ENCODE measurements at regions not wholly inside any gene's neighbourhood (a gene's known extent, or its start where the extent isn't known, plus 50 kb on each side); places are given as distances from the start of the nearest gene placed in this dataset.
"Not testable (repeated sequence)": the region's sequence is repeated elsewhere in the genome, so short reads cannot be mapped to it uniquely, and the experiment has no call there.

DNA sequence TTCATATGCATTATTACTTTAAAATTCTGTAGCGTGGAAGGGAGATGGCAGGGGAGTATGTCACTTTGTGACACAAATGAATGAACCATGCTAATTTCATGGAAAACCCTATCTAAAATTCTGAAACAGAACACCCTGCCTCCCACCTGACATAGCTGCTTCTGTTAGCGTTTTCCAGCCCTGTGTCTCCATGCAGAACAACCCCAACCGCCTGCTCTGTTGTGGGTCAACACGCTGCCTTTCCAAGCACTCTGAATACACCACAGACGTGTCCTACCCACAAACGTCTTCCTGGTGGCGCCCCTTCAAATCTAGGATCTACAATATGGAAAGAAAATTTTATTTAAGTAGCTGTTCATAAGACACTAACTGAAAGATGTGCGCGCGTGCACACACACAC lies 238.6 kb downstream of the TRIML1 start:
- DNase-seq: no peak

DNA sequence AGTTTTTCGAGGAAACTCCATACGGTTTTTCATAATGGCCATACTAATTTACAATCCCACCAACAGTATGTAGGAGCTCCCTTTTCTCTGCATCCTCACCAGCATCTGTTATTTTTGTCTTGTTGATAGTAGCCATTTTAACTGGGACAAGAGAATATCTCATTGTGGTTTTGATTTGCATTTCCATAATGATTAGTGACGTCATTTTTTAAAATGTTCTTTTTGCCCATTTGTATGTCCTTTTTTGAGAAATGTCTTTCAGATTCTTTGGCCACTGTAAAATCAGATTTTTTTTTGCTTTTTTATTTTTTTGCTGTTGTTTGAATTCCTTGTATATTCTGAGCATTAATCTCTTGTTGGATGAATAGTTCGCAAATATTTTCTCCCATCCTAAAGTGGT lies 243.9 kb downstream of the TRIML1 start:
- no peak for DNase-seq

DNA sequence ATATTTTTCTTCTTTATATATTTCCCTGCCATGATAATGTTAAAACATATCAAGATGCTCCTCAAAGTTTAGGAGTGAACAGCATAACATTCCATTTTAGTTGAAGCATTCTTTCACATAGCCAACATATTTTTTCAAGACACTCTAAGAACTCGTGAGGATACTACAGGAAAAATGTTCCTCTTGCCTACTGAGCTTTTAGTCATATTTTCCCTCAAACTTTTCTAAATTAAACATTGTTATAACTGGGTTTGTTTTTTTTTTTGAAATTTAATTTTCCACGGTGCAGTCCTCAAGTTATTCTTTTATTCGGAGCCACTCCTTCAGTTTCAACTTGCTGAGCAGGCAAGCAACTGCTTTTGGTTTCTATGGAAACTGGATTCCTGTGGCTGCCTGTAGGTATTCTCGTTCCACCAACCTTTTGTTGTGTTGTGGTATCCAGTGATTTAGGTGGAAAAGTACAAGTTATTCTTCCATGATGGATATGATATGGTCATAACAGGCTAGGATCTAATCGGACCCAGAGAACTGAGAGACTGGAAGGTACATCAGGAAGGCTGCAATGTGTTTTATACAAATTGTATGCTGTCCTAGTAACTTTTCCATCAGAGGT lies 248.0 kb downstream of the TRIML1 start:
- DNase-seq: no peak

DNA sequence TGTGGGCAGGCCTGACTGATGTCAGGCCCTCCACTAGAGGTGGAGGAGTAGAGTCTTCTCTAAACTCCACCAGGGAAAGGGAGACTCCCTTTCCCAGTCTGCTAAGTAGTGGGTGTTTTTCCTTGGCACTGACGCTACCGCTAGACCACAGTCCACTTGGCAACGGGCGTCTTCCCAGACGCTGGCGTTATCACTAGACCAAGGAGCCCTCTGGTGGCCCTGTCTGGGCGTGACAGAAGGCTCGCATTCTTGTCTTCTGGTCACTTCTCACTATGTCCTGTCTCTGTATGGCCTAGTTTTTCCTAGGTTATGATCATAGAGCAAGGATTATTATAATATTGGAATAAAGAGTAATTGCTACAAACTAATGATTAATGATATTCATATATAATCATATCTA lies 252.1 kb downstream of the TRIML1 start:
- not testable (repeated sequence) for DNase-seq

DNA sequence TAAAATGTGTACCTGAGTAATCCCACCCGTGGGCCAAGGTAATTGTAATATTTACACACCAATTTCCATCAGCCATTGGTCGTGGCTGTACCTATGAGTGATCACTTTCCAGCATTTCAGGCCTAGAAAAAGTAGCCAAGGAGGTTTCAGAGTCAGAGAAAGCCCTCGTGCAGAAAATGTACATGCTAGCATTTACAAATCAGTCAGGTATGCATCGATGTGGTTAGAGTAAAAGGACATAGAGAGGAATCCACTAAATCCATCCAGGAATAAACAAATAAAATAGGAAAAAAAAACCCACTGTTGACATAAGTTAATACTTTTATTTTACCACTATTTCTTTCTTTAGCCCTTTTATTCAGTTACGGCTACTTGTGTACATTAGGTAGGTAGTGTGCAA lies 256.8 kb downstream of the TRIML1 start:
- DNase-seq: no peak

DNA sequence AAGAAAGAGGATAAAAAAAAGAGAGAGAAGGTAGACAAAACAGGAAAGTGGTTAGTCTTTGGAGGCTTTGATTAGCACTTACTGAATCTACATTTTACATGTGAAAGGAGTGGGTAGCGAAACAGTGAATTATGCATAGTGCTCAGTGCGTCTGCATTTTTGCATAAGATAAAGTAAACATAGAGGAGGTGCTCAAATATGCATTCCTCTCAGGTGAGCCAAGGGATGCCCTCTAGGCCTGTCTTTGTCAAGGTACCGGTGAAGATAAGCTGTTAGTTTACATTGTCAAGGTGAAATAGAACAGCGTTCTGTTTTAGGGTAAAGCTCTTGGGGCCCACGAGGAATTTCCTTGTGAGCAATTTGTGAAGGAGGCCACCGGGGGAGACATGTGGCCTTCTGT lies 260.6 kb downstream of the TRIML1 start:
- no peak for DNase-seq

DNA sequence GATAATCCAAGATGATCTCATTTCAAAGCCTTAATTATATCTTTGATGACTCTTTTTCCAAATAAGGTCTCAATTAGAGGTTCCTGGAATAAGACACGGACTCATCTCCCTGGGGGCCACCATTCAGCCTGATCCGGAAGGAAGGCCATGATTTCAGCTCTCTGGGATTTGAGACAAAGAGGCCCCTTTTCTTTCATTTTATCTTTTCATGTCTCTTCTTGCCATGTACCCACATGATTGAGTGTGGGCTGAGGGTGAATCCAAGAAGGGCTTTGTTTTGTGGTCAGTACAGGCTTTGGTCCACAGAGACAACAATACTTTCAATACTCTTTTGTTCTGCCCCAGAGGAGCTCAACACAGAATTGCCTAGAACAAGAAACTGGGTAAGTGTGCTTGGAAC lies 261.2 kb downstream of the TRIML1 start:
- no peak for DNase-seq

DNA sequence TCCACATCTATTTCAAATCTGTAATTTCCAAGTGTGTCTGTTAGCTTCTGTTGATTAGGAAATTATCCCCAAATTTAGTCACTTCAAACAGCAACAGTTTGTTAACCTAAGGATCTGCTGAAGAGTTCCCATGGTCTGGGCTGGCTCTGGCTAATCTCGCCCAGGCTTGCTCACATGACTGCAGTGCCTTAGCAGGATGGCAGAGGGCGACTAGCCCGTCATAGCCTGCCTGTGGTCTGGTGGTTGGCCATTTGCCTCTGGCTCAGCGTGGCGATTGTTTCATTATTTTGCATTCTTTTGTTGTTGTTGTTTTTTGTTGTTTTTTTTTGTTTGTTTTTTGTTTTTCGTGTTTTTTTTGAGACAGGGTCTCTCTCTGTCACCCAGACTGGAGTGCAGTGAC lies 264.0 kb downstream of the TRIML1 start:
- DNase-seq: no peak

DNA sequence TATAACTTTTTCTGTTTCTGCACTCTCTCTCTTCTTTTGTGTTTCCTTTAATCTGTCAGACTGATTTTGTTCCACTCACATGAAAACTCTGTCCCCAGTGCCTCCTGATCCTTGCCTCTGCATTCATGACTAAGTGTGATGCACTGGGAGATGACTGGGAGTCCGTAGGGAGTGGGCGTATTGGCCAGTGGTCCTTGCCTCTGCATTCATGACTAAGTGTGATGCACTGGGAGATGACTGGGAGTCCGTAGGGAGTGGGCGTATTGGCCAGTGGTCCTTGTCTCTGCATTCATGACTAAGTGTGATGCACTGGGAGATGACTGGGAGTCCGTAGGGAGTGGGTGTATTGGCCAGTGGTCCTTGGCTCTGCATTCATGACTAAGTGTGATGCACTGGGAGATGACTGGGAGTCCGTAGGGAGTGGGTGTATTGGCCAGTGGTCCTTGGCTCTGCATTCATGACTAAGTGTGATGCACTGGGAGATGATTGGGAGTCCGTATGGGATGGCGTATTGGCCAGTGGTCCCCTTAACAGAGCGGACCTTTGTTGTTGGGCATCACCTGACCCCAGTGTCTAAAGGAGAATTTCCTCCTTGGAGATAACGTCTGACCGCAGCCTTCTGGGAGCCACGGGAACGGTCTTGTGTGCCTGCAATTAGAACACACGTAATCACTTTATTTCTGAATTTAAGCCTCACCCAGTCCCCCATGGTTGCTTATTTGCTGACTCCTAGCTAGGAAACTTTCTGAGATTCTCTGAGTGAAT lies 266.0 kb downstream of the TRIML1 start:
- not testable (repeated sequence) for DNase-seq

DNA sequence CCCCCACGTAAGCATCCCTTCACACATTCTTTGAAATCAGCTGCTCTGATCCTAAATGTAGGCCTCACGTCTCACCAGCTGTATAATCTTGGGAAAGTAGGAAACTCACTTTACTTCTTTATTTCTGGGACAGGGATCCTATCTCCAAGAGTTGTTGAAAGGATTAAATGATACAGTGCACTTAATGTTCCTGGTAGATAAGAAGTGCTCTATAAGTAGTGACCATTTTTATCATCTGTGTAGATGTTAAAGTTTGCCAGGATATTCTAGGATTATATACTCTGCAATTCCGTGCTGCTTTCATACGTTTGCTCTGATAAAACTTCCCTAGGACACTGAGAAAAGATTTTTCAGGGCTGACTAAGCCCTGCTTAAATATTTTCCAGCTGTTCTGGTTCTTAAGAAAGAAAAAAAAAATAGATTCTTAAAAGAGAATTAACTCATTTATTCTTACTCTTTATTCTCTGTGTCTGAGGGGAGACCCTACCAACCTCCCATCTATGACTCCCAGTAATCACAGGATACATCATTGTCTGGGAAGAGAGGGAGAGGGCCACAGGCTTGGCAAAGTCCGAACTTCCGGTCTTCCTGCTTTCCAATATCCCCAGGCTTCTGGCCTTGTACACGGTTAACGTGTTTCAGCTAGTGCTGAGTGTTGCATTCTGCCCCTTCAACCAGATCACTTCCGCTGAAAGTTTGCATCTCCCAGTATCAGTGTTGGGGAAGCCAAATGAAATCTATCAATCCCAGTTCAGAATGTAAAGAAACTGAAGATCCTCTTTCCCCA lies 269.2 kb downstream of the TRIML1 start:
- DNase-seq: no peak

DNA sequence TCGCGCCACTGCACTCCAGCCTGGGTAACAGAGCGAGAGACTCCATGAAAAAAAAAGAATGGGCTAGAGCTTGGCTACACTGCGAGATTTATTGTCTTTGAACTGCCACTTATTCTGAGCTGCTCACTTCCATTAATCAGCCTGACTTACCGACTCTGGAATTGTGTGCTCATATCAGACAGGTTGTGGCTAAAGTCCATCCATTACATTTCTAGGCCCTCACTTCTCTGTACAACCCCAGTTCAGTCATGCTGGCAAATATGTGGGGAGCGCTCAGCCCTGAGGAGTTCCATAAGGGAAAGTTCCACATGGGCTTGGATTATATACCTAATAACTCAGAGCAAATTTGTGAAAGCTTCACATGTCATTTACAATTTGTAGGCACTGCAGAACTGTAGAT lies 270.6 kb downstream of the TRIML1 start:
- DNase-seq: no peak

DNA sequence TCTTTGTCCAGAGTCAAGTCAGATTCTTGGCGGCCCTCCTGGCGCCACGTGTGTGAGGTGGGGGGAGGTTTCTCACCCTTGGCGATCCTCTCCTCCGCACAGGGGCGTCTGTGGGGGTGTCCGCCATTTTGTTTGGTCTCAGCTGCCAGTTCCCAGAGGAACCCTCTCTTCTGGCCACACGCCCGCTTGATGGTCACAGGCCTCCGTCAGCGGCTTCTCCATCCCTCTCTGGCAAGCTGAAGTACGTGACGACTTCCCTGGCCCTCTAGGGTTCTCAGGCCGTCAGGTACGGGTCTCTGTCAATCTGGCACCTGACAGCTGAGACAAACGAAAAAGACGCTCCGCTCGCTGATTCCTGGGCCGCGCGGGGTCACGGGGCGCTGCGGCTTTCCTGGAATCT lies 272.6 kb downstream of the TRIML1 start:
- no peak for DNase-seq

DNA sequence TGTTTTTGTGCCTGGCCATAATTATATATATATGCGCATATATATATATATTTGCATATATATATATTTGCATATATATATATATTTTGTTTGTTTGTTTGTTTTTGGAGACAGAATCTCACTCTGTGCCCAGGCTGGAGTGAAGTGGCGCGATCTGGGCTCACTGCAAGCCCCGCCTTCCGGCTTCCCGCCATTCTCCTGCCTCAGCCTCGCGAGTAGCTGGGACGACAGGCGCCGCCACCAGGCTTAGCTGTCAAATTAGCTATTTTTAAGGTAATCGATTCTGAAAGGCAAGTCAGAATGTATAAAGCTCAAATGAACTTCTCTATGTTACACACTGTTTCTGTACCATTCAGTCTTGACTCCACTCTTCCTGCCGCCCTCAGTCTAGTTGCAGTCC lies 273.3 kb downstream of the TRIML1 start:
- no peak for DNase-seq

DNA sequence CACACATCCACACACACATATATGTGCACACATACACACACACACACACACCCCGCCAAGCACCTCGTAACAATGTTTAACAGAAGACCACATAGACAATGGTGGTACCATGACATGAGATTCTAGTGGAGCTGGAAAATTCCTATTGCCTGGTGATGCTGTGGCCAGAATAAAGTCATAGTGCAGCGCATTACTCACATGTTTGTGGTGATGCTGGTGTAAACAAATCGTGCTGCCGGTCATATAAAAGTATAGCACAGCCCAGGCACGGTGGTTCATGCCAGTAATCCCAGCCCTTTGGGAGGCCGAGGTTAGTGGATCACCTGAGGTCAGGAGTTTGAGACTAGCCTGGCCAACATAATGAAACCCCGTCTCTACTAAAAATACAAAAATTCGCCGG lies 275.2 kb downstream of the TRIML1 start:
- no peak for DNase-seq

DNA sequence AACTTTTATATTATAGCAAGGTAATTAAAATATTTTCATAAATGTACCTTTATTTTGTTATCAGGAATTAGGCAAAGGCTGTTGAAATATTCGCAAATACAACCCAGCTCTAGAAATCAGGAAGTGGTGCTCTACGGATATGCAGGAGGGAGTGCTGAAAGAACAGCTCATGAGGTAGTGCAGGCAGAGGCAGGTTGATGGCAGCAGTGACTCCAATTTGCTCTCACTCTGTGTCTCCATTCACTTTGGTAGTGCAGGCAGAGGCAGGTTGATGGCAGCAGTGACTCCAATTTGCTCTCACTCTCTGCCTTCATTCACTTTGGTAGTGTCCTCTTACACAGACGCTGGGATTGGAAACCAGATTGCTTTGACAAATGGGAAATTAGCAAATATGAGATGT lies 277.9 kb downstream of the TRIML1 start:
- DNase-seq: no peak

DNA sequence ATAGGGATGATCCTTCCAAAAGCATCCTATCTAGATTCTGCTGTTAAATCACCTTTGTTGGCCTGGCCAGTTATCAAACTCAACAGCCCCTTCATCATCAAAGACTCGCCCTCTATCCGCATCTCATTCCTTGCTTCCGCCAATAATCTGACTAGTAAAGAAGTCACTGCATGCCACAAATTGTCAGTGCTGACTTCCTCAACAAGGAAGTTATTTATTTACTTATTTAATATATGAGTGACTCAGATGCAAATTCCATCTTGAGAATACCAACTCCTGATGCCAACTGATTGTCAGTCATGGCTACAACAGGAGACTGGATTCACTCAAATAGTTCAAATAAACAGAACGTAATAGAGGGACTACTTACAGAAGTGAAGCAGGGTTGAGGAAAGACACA lies 283.8 kb downstream of the TRIML1 start:
- DNase-seq: no peak

DNA sequence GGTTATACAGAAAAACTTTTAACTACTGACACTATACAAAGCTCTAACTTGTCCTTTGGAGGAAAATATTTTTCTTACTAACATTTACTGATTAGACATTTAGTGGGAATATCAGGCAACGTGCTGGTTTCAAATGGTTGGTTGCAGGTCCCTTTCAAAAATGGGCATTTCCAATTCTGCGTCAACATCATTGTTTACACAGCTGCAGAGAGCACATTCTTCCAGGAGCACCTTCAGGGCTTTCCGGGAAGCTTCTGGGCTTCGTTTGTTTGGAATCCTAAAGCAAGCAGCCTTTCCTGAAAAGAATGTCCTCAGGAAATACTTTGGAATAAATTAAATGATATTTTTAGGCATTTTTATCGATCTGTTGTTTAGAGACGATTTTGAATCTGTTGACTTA lies 289.7 kb downstream of the TRIML1 start:
- DNase-seq: no peak

DNA sequence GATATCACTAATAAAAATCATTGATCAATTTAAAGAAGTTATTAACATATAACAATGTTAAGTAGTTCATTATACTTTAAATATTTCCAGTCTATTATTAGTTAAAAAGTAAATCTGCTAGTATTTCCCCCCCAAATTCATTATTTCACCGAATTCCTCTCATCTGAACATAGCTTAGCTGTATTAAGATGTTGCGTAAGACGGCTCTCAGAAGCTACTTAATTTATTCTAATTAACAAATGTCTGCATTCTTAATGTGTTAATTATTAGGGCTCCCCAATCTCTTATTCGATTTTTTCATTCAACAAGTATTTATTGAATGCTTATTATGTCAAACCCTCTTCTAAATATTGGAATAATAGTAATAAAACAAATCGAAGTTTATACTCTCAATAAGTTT lies 290.7 kb downstream of the TRIML1 start:
- DNase-seq: no peak

DNA sequence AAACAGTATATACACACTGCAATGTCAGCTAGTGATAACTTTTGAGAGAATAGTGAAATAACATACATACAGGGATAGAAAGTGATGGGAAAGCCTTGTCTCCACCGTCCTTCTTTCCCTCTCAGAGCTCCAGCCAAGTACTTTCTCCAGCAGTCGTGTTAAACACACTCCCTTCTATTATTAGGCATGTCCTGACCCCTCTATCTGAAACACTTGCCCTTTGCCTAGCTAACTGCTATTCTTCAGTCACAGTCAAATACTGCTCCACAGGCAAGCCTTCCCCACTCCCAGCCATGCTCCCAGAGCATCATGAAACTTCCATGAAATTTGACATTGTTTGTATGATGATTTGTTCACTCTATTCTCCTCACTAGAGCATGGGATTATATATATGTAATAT lies 291.1 kb downstream of the TRIML1 start:
- DNase-seq: no peak

DNA sequence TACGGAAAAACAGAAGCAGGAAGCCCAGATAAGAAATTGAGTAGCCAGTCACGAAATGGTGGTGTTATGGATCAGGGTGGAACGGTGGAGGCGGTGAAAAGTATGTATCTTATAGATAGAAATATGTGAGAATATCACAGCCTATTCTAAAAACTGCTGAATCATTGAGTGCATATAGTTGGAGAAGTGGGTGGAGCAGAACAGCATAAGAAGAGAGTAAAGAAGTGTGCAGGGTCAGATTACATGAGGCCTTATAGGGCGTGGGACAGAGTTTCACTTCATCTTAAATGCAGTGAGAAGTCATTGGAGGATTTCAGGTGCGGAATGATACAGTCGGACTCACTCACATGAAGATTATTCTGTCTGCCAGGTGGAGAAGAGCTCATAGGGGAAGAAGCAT lies 293.1 kb downstream of the TRIML1 start:
- no peak for DNase-seq

DNA sequence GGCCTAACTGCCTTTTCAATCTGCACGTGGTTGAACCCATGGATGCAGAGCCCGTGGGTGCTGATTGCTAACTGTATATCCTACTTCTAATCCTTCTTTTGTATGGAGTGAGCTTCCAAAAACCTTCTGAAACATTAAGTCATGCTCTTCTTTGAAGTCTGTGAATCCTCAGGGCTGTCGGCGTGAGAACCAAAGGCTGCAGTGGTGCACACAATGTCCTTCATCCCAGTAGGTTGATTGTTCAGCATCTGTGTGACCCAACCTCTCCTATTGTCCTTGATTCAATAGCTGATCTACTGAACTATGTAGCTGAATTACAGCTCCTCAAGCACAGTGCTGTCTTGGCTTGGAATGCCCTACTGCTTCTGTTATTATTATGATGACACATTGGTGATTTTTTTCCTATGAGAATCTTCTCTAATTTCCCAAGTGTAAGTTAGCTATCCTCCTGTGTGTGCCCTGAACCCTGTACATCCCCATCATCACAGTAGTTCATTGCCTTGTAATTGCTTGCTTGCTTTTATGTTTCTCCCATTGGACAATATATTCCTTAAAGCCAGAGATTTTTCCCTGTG lies 294.6 kb downstream of the TRIML1 start:
- no peak for DNase-seq

DNA sequence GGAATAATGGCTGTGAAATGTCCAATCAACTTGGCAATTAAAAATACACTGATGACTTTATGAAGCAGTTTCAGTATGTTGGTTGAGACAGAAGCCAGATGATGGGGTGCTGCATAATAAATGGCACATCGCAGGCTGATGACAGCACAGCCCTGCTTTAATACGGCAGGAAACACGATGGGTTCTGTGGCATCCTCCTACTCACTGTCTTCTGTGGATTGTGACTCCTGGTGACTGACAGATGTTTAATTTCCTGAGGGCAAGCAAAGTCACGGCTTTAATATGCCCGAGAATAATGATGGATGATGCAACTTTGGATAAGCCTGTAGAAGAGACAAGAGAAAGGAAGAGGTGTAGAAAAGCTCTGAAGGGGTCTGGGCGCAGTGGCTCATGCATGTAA lies 295.4 kb downstream of the TRIML1 start:
- DNase-seq: no peak

DNA sequence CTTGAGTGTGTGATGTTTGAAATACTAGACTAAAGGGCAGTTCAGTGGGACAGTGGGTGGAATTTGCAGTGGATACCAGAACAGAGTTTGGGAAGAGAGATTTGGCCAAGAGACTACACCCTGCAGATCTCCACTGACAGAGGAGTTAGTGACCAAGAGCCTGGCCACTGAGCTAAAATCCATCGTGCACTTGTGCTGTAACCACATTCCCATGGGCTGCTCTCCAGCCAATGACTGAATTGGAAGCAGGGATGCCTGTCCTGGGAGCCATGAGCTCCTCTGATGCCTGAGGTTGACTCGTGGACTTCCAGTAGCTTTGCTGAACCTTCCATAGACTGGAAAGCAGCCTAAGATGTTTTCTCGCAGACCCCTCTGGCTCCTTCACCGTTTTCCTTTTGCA lies 296.1 kb downstream of the TRIML1 start:
- DNase-seq: no peak

DNA sequence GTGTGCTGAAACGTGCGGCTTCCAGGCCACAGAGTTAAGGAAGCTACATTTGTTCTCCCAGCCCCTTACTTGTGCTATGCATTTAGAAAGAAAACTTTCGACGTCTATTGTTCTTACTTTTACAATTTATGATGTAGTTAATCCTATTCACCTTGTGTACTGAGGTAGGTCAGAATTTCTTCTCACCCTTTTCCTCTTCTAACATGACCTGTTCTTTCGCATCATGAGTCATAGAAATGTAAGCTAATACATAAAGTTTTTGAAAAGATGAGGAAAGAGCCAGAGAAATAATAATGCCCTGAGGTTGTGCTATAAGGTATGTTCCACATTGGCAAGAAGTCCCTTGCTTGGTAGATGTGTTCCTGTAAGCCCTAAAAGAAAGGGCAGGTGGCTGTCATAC lies 298.3 kb downstream of the TRIML1 start:
- DNase-seq: no peak
